ENCODE measurements at regions not wholly inside any gene's neighbourhood (a gene's known extent, or its start where the extent isn't known, plus 50 kb on each side); places are given as distances from the start of the nearest gene placed in this dataset.

DNA sequence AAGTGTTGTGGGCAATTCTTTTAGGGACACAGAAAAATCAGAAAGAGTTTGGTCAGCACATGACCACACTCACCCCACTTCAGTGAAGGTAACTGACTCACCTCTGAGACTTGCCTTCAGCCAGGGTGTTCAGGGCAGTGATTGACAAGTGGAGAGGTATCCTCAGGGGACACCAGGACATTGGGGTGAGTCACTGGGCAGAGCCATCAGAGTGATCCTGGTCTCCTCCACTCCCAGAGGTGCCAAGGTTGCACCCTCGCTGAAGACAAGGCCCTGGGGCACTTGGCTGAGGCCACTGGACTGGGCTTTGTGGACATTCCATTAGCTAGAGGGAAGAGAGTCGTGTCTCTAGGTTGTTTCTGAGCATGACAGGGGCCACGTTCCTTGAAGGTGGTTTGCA, 113.4 kb downstream of the GADD45G start:
- Histone ChIP-seq H4K8ac (ENCODE audit: extremely low read depth, insufficient read depth, low read length) (no peak overlapping the region), H2BK12ac (ENCODE audit: low read depth, low read length) (no peak overlapping the region), H3K9ac (replicated peaks in 1 of 4; ENCODE audit: extremely low read depth in 1 of 4, low read depth in 3 of 4, low read length in 3 of 4) (no peak overlapping the region), H3K56ac (replicated peaks; ENCODE audit: insufficient read length, low read depth, low read length) (no peak overlapping the region), H3K23me2 (ENCODE audit: low read depth, low read length) (peaks cover 5% of the 10 kb centered on the region; the same call in 1 of the 2 replicates), H4K20me1 (replicated peaks in 1 of 2; ENCODE audit: control insufficient read depth in 1 of 2, insufficient read depth in 2 of 2, low read length in 2 of 2) (no peaks in the 10 kb centered on the region), H3K36me3 (ENCODE audit: control insufficient read depth in 2 of 4, insufficient read depth in 4 of 4, low read length in 3 of 4) (no peaks in the 10 kb centered on the region), H2BK5ac (ENCODE audit: low read depth, low read length) (no peak overlapping the region), H3K23ac (ENCODE audit: insufficient read length) (no peak overlapping the region), H2BK15ac (ENCODE audit: low read length) (no peak overlapping the region), H4K91ac (replicated peaks; ENCODE audit: insufficient read length, low read length) (no peak overlapping the region), H3K27me3 (replicated peaks in 1 of 4; ENCODE audit: control insufficient read depth in 3 of 4, extremely low read depth in 1 of 4, insufficient read depth in 3 of 4, low read length in 3 of 4) (no peaks in the 10 kb centered on the region), H3K4me3 (ENCODE audit: extremely low read depth in 1 of 4, insufficient read depth in 2 of 4, low read depth in 3 of 4, low read length in 4 of 4) (no peak overlapping the region), H3K18ac (ENCODE audit: extremely low read depth, low read length) (no peak overlapping the region), H2AFZ (ENCODE audit: low read length) (no peak overlapping the region), H3K79me1 (ENCODE audit: low read depth, low read length) (no peaks in the 10 kb centered on the region), H3K4me1 (replicated peaks in 1 of 4; ENCODE audit: control insufficient read depth in 3 of 4, insufficient read depth in 4 of 4, low read length in 3 of 4) (no peaks in the 10 kb centered on the region; a peak in 1 of 7 replicates), H3K14ac (ENCODE audit: insufficient read length) (no peak overlapping the region), H3K4me2 (ENCODE audit: insufficient read depth in 1 of 2, low read depth in 2 of 2, low read length in 2 of 2) (no peak overlapping the region), H2BK20ac (ENCODE audit: low read length) (no peak overlapping the region), H4K5ac (ENCODE audit: insufficient read length, low read depth, low read length) (no peak overlapping the region), H3K79me2 (ENCODE audit: control insufficient read depth in 1 of 2, insufficient read depth in 2 of 2, low read length in 2 of 2) (no peaks in the 10 kb centered on the region), H3K4ac (replicated peaks; ENCODE audit: insufficient read length, low read depth, low read length) (no peak overlapping the region), H2AK5ac (ENCODE audit: low read depth, low read length) (no peak overlapping the region), H3K9me3 (ENCODE audit: insufficient read depth in 2 of 2, low read depth in 1 of 2, low read length in 1 of 2) (no peaks in the 10 kb centered on the region), H2BK120ac (replicated peaks; ENCODE audit: low read depth, low read length) (no peak overlapping the region), H3K27ac (ENCODE audit: low read depth, low read length) (no peak overlapping the region)
- ChIA-PET POLR2A (ENCODE audit: partially characterized antibody) (no interaction called here), CTCF (ENCODE audit: partially characterized antibody) (interaction anchor here (0.6 to 2.4 kb wide), 6 partner anchors 13 to 198 kb away, joined by 3 to 10 read pairs (median 3); no protein-coding TSS in a partner anchor)
- 77% methylated on average over 3 of the region's 3 CpGs; no CpG with 5 or more reads in 1 of the 2 experiments for WGBS, 2 experiments (ENCODE audit: extremely low coverage in 1 of 2, insufficient coverage in 1 of 2, insufficient read length in 1 of 2, insufficient replicate concordance in 2 of 2, low coverage in 1 of 2, low lambda C conversion rate in 2 of 2, missing lambda C conversion rate in 1 of 2)
- no peak for FAIRE-seq
- no peak for TF ChIP-seq EGR1 (IDR thresholded peaks at IDR 0.05; ENCODE audit: borderline replicate concordance, low read depth, low read length)
- TF ChIP-seq CREB1 (IDR thresholded peaks at IDR 0.05) = no peak
- no peak for TF ChIP-seq BRCA1 (IDR thresholded peaks at IDR 0.05; ENCODE audit: low read depth, low read length)
- TF ChIP-seq, protein P1, sequence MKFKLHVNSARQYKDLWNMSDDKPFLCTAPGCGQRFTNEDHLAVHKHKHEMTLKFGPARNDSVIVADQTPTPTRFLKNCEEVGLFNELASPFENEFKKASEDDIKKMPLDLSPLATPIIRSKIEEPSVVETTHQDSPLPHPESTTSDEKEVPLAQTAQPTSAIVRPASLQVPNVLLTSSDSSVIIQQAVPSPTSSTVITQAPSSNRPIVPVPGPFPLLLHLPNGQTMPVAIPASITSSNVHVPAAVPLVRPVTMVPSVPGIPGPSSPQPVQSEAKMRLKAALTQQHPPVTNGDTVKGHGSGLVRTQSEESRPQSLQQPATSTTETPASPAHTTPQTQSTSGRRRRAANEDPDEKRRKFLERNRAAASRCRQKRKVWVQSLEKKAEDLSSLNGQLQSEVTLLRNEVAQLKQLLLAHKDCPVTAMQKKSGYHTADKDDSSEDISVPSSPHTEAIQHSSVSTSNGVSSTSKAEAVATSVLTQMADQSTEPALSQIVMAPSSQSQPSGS (IDR thresholded peaks at IDR 0.05; ENCODE audit: low read length) = no peak
- no peak for DNase-seq (ENCODE audit: low read depth in 1 of 2, low spot score in 2 of 2)

Data from H1 (cell line).